GM18873 (cell line): ENCODE measurements at regions not wholly inside any gene's neighbourhood (a gene's known extent, or its start where the extent isn't known, plus 50 kb on each side); places are given as distances from the start of the nearest gene placed in this dataset.

Source experiments
- ATAC-seq: cut with Tn5 transposase; IDR thresholded peaks from one replicate; pipeline ENCODE4 v1.9.1; 2021; ENCODE audit warnings: mild to moderate bottlenecking, moderate library complexity, moderate number of reproducible peaks; ENCODE audit not compliant: unreplicated experiment, low FRiP score

- ATAC-seq, result no peak
Observed at GRCh38 chr13:106888148-106888547, 320.2 kb upstream of the ARGLU1 start.

DNA sequence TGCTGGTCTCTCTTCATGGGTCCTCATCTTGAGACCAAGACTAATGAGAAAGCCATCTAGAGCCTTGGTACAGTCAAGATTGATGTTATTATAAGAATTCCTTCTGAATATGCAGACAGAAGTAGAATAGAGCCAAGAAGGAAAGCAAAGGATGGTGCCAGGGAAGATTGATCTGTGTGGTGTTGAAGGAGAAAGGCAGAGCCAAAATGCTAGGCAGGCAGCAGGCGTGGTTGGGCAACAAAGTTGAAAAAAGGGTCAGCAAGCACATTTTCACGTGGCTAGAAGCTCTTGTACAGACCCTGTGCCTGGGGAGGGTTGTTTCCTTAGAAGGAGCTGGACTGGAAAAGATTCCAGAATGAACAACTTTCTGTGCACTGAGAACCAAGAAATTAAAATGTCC lies 319.7 kb upstream of the ARGLU1 start:
- ATAC-seq, result no peak

GRCh38 chr13:106883976-106884375 lies 316.0 kb upstream of the ARGLU1 start:
- no peak for ATAC-seq

- no peak for ATAC-seq
Observed at GRCh38 chr13:106882246-106882645, 314.3 kb upstream of the ARGLU1 start.

DNA sequence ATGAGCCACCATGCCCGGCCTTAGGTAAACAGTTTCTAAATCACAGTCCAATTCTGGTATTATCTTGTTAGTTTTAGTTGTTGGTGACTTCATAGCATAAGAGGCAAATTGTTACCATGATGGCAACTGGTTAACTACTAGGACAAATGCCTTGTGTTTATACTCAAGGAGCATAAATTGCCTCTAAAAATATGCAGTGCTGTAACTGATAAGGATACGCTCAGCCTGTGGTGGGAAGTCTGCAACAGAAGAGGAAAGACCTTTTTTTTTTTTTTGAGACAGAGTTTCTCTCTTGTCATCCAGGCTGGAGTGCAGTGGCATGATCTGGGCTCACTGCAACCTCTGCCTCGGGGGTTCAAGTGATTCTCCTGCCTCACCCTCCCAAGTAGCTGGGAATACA lies 311.9 kb upstream of the ARGLU1 start:
- no peak for ATAC-seq

- no peak for ATAC-seq
Observed at GRCh38 chr13:106874323-106874722, 306.4 kb upstream of the ARGLU1 start.

DNA sequence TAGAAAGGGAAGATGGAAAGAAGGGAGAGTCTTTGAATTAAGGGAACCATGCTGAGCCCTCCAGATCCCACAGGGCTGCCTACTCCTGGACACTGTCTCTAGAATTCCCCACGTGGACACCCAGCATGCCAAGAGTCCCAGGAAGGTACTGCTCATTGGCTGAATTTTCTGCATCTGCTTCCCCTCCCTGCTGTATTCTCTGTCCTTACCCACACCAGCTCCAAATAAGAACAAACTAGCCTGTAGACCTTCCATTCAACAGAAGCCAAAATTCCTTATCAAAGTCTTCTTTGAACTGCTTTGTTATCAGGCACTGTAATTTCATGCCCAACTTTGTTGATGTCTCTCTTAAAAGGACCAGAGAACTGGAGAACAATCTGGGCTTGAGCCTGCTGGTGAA lies 305.9 kb upstream of the ARGLU1 start:
- ATAC-seq, result no peak

- no peak for ATAC-seq
Observed at GRCh38 chr13:106867249-106867648, 299.3 kb upstream of the ARGLU1 start.

GRCh38 chr13:106865716-106866440 lies 297.9 kb upstream of the ARGLU1 start:
- ATAC-seq, result no peak

DNA sequence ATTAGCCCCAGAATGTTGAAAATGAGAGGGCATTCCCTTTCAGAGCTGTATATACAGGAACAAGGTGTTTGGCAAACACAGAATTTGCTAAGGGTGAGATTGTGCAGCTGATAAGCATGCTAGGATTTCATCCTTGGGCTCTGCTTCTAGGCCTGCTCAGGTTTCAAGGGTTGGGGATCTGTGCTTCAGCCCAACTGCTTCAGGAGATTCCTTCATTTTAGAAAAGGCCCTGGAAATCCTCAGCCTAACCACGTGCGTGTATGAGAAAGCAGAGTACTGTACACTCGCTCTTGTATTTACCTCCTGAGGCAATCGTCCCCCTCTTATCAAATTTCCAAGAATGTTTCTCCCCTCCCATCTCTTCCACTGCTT lies 291.6 kb upstream of the ARGLU1 start:
- no peak for ATAC-seq

- no peak for ATAC-seq
Observed at GRCh38 chr13:106858903-106859532, 291.1 kb upstream of the ARGLU1 start.

DNA sequence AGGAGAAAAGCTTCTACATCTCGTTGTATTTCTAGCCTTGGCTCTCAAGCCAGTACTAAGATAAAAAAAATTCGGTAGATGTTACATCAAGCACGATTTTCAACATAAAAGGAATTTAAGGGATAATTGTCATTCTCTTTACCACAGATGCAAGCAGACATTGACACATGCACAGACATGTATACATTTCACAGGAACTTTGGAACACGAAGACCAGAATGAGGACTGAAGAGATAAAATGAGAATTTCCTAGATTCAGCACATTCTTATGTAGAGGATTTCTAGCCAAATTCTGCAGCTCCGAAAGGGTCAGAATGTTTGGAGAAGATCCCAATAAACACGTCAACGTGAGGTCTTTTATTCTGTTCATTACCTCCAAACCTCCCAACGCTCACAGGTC lies 284.5 kb upstream of the ARGLU1 start:
- no peak for ATAC-seq

- ATAC-seq, result no peak
Observed at GRCh38 chr13:106850973-106851650, 283.2 kb upstream of the ARGLU1 start.

DNA sequence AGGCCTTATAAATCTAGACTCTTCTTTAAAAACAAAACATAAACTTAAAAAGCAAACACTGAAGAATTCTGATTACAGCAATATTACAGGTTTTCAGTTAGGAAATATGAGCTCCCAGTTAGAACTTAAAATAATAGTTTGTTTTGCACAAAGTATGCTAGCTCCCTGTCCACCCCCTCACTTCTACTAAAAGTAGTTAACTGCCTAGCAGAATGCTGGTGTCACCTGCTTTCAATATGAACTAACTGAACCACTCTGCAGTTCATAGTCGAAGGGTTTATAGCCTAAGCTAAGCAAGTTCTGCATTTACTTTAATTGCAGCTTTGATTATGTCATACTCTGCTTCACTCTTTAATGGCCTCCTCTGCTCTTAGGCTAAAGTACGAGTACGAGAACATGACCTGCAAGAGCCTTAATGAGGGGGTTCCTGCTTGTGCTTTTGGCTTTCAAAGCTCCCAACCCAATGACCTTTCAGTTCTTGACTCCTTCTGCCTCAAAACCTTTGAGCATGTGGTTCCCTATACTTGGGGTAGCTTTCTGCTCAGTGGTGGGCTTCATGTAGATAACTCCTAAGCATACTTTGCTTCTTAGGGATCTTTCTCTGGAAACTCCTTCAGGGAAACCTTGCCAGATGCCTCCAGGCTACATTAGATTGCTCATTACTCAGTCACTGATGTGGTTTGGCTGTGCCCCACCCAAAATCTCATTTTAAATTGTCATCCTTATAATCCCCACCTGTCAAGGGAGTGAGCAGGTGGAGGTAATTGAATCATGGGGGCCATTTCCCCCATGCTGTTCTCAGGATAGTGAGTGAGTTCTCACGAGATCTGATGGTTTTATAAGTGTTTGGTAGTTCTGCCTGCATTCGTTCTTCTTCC lies 278.9 kb upstream of the ARGLU1 start:
- no peak for ATAC-seq

DNA sequence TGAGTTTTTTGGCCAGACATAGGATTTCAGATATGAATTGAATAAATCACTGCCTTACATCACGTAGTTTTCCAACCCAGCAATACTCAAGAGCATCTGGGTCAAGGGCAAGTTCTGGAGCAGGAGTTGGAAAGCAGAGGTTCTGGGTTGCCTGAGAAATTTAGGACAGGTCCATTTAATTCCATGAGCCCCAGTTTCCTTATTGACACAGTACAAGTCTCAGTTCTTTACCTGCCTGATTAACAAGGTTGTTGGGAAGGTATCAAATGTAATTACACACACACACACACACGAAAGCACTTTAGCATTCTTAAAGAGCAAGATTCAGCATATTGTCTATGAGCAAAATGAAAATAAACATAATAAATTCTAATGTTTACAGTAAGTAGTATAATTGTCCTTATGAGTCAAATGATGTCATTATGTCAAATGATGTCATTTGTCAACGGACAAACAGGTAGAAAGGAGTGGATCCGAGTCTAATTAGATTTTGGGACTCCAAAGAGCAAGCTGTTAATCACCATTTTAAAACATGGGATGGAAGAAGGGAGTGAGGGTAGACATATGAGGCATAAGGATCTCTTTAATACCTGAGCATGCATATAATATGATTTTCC lies 268.4 kb upstream of the ARGLU1 start:
- ATAC-seq, result no peak

- ATAC-seq, result no peak
Observed at GRCh38 chr13:106835477-106835876, 267.5 kb upstream of the ARGLU1 start.

GRCh38 chr13:106821979-106822378 lies 254.0 kb upstream of the ARGLU1 start:
- ATAC-seq, result no peak

- ATAC-seq, result no peak
Observed at GRCh38 chr13:106819413-106820180, 251.7 kb upstream of the ARGLU1 start.

- no peak for ATAC-seq
Observed at GRCh38 chr13:106818971-106819370, 251.0 kb upstream of the ARGLU1 start.

DNA sequence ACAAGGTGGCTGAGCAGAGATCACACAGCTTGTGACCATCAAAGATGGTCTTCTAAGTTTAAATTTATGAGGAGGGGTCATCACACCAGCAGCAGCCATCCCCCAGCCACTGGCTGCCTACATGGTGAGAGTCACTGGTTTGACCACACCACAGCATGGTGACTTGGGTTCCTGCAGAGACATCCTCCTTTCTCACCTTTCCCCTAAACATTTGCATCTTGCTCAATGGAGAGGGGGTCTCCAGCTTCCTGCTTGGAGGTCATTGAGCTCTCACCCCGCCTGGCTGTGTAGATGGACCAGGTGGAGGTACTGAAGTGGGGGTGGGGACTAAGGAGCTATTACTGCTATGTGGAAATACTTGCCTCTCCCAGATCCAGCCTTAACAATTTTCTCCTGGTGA lies 247.6 kb upstream of the ARGLU1 start:
- no peak for ATAC-seq
